ENCODE measurements at regions not wholly inside any gene's neighbourhood (a gene's known extent, or its start where the extent isn't known, plus 50 kb on each side); places are given as distances from the start of the nearest gene placed in this dataset.

DNA sequence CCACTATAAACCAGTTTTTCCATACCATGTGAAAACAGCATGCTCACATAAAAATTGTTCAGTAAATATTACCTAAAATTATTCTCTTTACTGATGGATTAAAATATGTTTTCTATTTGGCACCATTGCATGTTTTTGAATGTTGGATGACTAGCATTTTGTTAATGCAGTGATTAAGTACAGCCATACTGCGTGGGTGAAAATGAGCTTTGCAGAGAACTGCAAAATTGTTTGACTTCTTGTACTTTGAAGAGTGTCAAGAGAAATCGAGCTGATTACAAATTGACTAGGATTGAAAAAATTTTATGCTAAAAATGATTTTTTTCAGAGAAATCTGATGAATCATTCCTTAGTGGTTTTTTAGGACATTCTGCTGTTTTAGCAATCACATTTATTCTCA, 452.9 kb downstream of the RPL10L start:
- TF ChIP-seq POLR2A (IDR thresholded peaks at IDR 0.05) (no peak), POLR2AphosphoS5 (IDR thresholded peaks at IDR 0.05) (no peak), CTCF (IDR thresholded peaks at IDR 0.05) (no peak), EP300 (IDR thresholded peaks at IDR 0.05) (no peak)
